Amniotic epithelial cell (primary cell): ENCODE measurements at regions not wholly inside any gene's neighbourhood (a gene's known extent, or its start where the extent isn't known, plus 50 kb on each side); places are given as distances from the start of the nearest gene placed in this dataset.

ENCODE experiments used
- DNase-seq: peaks from one replicate; pipeline ENCODE4 v3.0.0-alpha.2; 2010; ENCODE audit warnings: low read depth

DNA sequence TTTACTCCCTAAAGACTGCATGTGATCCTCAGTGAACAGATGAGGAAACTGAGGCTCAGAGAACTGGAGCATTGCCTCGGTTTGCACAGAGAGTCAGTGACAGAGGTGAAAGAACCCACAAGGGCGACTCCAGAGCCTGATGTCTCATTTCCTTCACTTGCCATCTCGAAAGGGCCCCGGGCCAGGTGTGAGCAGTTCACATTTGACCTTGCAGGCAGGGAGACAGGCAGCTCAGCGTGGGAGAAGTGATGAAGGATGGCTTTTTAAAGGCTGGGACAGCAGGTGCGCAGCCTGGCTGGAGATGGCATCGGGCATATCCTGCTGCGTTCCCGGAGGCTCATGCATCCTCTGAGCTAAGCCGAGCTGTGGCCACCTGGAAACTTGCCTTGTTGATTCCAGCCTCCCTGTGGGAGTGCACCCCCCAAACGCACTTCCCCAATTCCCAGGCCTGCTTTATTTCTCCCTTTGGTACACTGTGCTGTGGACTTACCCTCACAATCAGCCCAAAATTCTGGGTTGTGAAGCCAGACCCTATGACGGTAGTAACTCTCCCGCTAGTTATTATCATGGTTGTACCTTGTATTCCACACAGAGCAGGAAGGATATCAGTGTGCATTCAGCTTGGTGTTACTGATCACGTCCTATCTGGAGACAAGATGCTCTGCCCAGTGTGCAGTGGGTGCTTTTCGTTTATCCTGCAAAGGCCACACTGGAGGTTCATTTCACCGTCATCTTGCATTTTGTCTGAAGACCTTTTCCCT, 753.2 kb upstream of the EEF2KMT start:
- no peak for DNase-seq

DNA sequence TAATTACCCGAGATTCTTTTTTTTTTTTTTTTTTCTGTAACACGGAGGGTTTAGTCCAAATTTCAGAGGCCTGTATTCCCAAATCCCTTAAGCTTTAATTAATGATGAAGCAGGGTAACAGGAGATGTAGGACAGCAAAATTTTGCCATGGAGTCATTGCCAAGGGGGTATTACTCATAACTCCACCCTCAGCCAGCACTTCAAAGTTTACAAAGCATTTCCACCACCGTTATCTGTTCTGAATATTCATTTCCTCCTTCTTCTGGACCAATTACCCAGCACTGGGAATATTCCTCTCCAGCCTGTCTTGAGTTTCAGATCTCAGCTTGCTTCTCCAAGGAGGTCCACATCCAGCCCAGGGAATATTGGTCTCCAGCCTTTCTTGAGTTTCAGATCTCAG, 747.5 kb upstream of the EEF2KMT start:
- DNase-seq: no peak

DNA sequence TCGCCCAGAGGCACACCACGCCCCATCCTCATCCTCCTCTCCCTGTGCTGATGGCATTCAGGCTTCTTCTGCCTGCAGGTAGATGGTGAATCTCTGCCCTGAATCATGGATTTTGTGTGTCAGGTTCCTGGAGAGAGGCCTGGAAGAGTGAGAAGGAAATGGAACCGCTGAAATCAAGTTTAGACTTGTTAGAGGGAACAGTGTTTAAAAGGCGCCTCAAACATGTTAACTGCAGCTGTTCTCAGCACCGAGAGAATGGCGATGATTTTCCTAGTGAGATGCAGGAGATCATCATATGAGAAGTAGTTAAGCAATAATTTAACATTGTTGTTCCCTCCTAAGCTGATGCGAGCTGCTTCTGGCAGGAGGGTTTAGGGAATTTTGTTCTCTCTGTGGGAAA, 744.4 kb upstream of the EEF2KMT start:
- DNase-seq: no peak

- no peak for DNase-seq
These were observed 741.1 kb upstream of the EEF2KMT start for GRCh38 chr16:5838725-5839124.

DNA sequence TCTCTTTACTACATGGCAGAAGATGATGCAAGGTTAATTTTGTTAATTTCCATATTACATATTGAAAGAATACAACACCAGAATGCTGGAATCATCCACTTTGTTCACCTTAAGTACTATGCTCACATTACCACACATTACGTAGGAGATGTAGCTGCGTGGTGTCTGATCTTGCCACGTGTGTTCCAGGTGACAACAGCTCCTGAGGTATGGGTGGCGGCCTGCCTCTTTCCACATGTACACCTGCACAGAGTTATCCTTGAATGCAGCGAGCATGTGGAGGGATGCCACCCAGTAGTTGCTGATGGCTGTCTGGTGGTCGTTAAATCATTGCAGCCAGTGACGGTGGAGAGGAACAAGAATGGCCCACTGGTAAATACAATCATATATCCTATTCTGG, 740.5 kb upstream of the EEF2KMT start:
- no peak for DNase-seq

DNA sequence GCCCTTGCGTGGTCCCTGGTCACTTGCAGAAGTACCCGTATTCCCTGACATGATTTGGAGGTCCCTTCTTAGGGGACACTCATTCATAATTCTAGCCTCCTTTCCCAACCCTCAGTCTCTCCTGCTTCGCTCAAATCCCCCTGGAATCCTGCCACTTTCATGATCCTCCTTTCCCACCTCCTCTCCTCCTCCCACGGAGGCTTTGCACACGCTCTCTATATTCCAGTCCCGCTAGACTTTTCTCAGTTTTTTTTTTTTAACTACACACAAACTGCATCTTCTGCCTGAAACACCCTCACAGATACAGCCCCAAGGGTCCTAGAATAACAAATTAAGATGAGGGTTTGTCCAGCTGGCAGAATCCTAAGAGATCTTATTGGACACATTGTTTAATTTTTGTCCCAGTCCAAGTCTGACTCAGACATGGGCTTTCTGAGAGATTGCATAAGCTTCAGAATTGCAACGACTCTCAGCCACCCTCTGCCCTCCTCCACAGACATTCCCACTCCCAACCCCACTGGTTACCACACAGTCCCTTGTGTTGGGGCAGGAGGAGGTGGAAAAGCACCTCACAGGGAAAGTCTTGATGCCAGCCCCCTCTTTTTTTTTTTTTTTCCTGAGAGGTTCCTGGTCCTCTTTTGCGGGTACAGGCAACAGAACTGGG, 739.5 kb upstream of the EEF2KMT start:
- DNase-seq: no peak

DNA sequence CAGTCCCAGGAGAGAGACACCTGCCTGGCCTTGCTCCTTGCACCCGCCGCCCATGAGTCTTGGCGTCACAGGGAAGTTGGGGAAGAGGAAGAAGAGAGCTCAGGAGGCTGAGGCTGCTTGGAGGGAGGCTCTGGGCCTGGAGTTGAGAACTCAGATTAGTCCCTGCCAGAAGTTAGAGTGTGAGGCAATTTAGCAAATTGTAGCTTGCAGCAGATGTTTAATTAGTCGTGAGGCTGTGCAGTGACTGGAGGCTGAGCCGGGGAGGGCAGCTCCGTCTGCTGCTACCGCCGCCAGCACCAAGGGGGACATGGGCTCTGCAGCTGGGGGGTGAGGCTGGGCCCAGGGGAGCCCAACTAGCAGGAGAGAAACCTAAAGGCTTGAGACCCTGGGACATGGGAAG, 738.3 kb upstream of the EEF2KMT start:
- DNase-seq: no peak

- no peak for DNase-seq
These were observed 728.7 kb upstream of the EEF2KMT start for GRCh38 chr16:5826332-5826731.

DNA sequence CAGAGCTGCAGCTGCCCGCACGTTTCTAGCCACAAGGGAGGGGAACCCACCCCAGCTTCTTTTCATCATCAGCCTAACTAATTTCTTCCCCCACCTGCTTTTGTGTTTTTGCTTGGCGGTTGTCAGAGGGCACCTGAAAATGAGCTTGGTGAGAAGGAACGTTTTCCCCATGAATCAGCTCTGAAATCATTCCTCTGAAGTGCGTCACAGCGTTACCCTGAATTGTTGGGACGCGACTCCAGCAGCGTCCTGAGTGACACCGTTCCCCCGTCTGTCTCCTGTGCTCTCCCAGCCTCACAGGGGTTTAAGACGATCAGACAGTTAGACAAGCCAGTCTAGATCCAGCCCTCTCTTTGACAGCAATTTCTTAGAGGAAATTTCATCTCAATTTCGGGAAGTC, 722.9 kb upstream of the EEF2KMT start:
- DNase-seq: no peak

- DNase-seq: no peak
These were observed 718.1 kb upstream of the EEF2KMT start for GRCh38 chr16:5815570-5816237.

GRCh38 chr16:5801396-5801795, 703.8 kb upstream of the EEF2KMT start:
- no peak for DNase-seq

DNA sequence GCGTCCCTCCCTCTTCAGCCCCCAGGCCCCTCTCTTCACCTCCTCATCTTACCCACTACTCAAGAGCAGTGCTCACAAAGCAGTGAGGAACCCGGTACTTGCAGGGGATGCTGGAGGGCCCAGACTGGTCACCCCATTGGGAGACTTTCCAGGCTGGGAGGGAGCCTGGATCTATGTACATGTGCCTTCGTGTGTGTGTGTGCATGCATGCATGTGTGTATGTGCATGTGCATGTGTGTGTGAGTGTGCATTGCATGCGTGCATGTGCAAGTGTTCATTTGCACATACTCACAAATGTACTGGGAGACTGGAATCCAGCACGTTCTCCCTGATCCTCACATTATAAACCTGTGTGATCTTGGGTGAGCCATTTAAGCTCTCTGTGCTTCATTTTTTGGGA, 696.0 kb upstream of the EEF2KMT start:
- DNase-seq: no peak

DNA sequence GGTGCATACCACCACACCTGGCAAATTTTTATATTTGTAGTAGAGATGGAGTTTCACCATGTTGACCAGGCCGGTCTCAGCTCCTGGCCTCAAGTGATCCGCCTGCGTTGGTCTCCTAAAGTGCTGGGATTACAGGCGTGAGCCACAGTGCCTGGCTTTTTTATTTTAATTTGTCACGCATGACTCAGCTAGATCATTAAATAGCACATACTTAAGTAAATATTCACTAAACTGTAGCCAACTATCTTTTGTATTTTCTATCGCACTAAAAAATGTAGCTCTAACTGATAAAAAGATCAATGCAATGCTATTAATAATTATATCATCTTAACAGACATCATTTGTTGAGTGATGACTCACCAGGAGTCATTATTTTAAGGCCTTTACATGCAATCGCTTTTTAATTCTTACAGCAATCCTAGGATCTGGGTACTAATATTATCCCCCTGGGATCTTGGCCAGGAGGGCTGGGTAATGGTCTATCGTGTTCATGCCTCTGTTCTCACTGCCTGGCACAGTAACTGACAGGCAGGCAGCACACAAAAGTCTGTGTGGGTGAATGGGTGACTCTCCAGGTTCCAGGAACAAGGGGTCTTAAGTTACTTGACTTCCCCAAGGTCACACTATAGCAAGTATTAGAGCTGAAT, 693.5 kb upstream of the EEF2KMT start:
- no peak for DNase-seq

DNA sequence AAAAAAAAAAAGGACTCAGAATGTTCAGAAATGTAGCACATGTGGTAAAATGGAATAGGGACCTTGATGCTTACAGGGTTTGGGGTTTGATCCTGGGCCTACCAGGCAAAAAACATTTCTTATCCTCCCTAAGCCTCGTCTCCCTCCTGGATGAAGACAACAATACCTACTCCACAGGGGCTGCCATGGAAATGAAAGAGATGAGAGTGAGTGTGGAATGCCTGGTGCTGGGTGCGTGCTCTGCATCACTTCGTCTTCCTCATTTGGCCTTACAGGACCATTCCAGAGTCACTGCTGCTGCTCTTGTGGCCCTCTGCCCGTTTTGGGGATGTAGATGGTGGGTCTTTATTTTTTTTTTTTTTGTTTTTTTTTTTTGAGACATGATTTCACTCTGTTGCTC, 692.9 kb upstream of the EEF2KMT start:
- no peak for DNase-seq

DNA sequence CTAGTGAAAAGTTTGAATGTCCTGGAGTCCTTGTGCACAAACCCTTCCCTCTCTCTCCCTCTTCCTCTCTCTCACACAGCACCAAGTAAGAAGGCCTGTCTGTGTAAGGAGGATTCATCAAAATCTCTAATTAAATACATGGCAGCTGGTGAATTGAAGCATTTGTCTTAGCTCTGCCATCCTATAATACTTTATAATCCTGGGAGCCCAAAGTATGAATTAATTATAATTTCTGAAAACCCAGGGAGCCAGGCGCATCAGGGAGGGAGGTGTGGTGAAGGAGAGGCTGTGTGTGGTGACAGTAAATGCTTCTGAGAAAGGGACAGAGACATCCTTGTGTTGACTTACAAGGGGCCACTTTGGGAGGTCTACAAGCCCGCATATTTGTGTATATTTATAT, 691.4 kb upstream of the EEF2KMT start:
- DNase-seq: no peak

DNA sequence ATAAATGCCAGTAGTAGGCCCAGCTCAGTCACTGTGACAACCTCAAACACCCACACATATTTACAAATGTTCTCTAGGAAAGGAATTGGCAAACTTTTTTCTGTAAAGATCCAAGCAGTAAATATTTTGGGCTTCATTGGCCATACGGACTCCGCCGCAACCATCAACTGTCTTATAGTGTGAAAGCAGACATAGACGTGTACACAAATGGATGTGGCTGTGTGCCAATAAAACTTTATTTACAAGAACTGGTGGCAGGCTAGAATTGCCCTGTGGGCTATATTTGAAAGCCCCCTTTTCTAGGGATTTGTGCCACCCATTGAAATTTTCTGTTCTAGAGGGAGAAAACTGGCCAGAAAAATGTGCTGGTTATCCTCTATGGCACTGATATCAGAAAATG, 683.8 kb upstream of the EEF2KMT start:
- DNase-seq: no peak

DNA sequence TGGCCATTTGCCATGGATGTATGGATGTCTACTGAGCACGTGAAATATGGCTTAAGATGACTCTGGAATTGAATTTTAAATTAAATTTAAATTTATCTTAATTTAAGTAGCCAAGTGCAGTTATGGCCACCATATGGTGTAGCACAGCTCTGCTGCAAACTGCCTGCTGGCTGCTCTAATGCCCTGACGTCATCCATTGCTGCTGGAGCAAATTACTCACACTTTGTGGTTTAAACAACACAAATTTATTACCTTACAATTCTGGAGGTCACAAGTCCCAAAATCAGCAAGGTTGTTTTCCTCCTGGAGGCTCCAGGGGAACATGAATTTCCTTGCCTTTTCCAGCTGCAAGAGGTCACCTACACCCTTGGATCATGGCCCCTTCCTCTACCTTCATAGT, 679.3 kb upstream of the EEF2KMT start:
- no peak for DNase-seq

DNA sequence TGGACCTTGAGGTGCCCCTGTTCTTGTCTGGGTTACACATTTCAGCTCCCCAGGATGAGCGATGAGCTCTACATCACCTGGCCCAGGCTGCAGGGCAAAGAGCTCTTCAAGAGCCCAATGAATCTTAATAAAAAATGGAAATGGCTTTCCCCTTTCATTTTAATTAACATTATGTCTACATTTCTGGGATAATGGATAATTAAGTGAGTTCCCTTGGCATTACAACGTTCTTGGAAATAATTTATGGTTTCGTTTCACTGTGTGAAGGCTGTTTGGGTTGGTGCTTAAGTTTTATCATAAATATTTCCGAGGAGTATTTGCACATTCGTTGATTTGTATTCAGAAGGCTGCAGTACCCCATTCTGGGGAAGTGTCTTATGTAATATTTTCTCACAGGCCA, 678.3 kb upstream of the EEF2KMT start:
- DNase-seq: no peak

DNA sequence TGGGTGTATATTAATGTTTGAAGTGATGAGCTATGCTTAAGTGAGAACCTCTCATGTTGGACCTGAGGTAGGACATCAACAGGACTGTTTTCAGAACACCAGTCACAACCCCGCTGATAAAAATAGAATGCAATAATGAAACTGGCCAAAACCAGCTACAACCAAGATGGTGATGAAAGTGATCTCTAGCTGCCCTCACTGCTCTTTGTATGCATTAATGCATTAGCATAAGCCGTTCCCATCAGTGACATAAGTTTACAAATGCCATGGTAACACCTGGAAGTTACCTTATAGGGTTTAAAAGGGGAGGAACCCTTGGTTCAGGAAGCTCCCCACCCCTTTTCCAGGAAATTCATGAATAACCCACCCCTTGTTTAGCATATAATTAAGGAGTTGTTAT, 672.5 kb upstream of the EEF2KMT start:
- no peak for DNase-seq

DNA sequence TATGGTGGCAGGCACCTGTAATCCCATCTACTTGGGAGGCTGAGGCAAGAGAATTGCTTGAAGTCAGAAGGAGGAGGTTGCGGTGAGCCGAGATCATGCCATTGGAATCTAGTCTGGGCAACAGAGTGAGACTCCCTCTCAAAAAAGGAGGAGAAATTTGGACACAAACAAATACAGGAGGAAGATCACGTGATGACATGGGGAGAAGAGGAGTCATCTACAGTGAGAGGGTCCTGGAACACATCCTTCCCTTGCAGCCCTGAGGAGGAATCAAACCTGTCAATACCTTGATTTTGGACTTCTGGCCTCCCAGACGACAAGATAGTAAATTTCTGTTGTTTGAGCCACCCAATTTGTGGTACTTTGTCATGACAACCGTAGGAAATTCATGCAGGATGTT, 671.9 kb upstream of the EEF2KMT start:
- no peak for DNase-seq

DNA sequence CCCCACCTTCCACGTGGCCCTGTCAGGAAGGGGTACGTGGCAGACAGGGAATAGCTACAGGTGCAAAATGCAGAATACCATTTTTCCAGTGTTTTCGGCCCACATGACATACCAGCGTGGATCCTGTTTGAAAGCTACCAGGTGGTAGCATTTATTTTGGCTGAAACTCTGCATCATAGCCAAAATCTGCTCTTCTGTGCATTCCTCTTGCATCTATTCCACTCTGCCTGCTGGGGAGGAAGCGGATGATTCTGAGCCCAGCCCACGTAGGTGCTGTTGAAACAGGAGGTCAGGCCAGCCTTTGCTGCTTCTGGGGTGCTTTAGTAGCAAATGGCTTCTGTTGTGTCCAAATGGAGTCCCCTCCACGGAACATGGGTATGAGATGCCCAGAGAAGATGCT, 670.9 kb upstream of the EEF2KMT start:
- no peak for DNase-seq

DNA sequence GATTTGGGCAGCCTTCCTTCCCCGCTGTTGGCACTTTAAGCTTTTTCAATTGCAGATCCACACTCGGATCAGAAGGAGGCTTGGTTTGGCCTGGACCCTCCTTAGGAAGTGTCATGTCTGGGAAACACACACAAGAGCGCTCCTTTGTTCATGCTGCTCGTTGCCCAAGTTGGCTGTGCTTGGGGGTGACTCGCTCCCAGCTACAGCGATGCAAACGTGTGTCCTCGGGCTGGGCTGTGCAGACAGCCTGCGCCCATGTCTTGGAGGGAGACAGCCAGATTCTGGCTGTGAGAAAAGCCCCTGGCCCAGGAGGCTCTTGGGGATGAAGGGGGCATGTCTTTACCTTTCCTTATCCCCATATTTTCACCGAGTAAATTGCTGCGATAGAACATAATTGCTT, 665.6 kb upstream of the EEF2KMT start:
- DNase-seq: no peak

GRCh38 chr16:5762362-5762761, 664.8 kb upstream of the EEF2KMT start:
- DNase-seq: no peak
